Uterus (tissue), 2 donors: ENCODE measurements at regions not wholly inside any gene's neighbourhood (a gene's known extent, or its start where the extent isn't known, plus 50 kb on each side); places are given as distances from the start of the nearest gene placed in this dataset.

Experiments
- POLR2A ChIP-seq, 2 donors: fragments of 450-650 bp; IDR thresholded peaks; one replicate each; pipeline ENCODE4 v1.6.1; 2016; ENCODE audit warnings: antibody characterized with exemption in 2 of 2, mild to moderate bottlenecking in 1 of 2, moderate library complexity in 1 of 2
- TF ChIP-seq, protein P1 (sequence below), 4 experiments: fragments of 200-600 bp in 2 of 4; fragments of 450-650 bp in 2 of 4; sonication (generic) in 2 of 4; IDR thresholded peaks; one replicate each; pipeline ENCODE4 v1.5.1; 2016 to 2019; ENCODE audit warnings: antibody characterized with exemption in 4 of 4, mild to moderate bottlenecking in 2 of 4, moderate library complexity in 1 of 4

DNA sequence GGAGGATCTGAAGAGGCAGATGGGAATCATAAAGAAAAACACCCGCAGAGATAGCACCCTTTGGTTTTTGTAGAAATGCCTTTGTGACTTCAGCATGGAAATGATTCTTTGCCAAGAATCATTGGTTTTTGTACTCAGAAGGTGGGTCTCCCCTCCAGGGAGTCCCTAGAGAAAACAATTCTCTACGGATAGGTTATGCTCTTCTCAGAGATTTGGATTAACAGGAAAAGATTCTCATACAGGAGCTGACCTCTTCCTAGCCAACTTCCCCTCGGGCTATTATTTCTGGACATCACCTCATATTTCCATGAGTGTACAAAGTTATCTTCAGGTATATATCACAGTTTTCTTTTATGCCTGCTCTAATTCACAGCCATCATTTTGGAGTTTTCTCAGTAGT is 274.2 kb upstream of the HABP2 start:
- no peak for TF ChIP-seq POLR2A (IDR thresholded peaks at IDR 0.05)
- TF ChIP-seq, protein P1, sequence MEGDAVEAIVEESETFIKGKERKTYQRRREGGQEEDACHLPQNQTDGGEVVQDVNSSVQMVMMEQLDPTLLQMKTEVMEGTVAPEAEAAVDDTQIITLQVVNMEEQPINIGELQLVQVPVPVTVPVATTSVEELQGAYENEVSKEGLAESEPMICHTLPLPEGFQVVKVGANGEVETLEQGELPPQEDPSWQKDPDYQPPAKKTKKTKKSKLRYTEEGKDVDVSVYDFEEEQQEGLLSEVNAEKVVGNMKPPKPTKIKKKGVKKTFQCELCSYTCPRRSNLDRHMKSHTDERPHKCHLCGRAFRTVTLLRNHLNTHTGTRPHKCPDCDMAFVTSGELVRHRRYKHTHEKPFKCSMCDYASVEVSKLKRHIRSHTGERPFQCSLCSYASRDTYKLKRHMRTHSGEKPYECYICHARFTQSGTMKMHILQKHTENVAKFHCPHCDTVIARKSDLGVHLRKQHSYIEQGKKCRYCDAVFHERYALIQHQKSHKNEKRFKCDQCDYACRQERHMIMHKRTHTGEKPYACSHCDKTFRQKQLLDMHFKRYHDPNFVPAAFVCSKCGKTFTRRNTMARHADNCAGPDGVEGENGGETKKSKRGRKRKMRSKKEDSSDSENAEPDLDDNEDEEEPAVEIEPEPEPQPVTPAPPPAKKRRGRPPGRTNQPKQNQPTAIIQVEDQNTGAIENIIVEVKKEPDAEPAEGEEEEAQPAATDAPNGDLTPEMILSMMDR (IDR thresholded peaks at IDR 0.05): no peak
